Stimulated activated effector memory CD8-positive, alpha-beta T cell treated with anti-CD3 and anti-CD28 coated beads, Interleukin-12 subunit alpha, Interleukin-12 subunit beta, amount 100 ng/mL, for 72 hours (primary cell): ENCODE measurements at regions not wholly inside any gene's neighbourhood (a gene's known extent, or its start where the extent isn't known, plus 50 kb on each side); places are given as distances from the start of the nearest gene placed in this dataset.

Experiments
- ATAC-seq: fragments of 150-1000 bp; cut with Tn5 transposase; 2 replicates; pipeline ENCODE4 v1.10.0; 2021
- DNase-seq, 2 donors: peaks; one replicate each; pipeline ENCODE4 v3.0.0; 2021 to 2022; ENCODE audit warnings: low spot score in 2 of 2
- H3K27ac Mint-ChIP-seq: one replicate; pipeline ENCODE4 v1.8.0; 2022; ENCODE audit warnings: mild to moderate bottlenecking, mixed read lengths
- H3K36me3 Mint-ChIP-seq: one replicate; pipeline ENCODE4 v1.8.0; 2022; ENCODE audit warnings: mild to moderate bottlenecking, mixed read lengths
- H3K4me1 Mint-ChIP-seq: one replicate; pipeline ENCODE4 v1.8.0; 2022; ENCODE audit warnings: mixed read lengths
- H3K4me3 Mint-ChIP-seq: one replicate; pipeline ENCODE4 v1.8.0; 2022; ENCODE audit warnings: mild to moderate bottlenecking, mixed read lengths
- H3K9me3 Mint-ChIP-seq: one replicate; pipeline ENCODE4 v1.8.0; 2022; ENCODE audit warnings: mixed read lengths

- Mint-ChIP-seq H3K27ac (no peak overlapping the region), H3K9me3 (peaks cover 2% of the 10 kb centered on the region), H3K4me3 (no peak overlapping the region), H3K36me3 (no peaks in the 10 kb centered on the region), H3K4me1 (no peaks in the 10 kb centered on the region)
- ATAC-seq (no peak), DNase-seq (no peak)
These were observed 229.2 kb downstream of the GLI2 start for GRCh38 chr2:120964819-120965218.

DNA sequence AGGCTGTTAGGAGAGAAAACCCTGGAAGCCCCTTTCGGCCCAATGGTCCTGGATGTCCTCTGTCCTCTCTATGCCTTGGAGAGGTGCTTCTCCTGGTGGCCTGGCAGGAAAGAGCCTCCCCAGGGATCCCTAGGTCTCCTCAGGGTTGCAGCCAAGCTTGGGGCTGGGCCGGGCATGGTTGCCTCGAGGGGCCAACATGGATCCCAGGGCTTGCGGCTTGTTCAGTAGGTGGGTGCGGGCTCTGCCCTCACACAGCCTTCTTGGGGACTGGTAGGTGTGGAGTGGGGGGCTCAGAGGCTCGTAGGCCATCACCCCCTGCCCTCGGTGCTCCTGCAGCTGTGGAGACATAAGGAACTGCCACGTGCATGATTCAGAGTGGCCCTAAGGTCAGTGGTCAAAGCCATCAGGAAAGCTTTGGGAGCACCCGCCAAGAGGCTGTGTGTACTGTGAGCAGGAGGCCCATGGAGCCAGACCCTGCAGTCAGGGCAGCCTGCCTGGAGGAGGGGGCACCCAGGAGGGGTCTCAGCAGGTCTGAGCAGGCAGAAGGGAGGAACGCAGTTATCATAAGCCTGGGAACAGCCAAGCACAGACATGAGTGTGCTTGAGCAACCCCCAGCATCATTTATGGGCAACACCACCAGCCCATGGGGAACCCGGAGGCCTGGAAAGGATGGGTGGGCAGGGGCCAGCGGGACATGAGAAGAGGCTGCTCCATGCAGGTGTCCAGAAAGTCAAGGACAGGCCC, 231.0 kb downstream of the GLI2 start:
- DNase-seq (no peak), ATAC-seq (no peak)
- peaks cover 3% of the 10 kb centered on the region for H3K9me3 Mint-ChIP-seq
- H3K27ac Mint-ChIP-seq, result no peak overlapping the region
- no peaks in the 10 kb centered on the region for H3K4me1 Mint-ChIP-seq
- H3K36me3 Mint-ChIP-seq, result no peaks in the 10 kb centered on the region
- H3K4me3 Mint-ChIP-seq, result no peak overlapping the region

- no peak for ATAC-seq
- no peak overlapping the region for H3K4me3 Mint-ChIP-seq
- DNase-seq, result no peak
- H3K27ac Mint-ChIP-seq, result no peak overlapping the region
- H3K36me3 Mint-ChIP-seq, result no peaks in the 10 kb centered on the region
- peaks cover 3% of the 10 kb centered on the region for H3K9me3 Mint-ChIP-seq
- no peaks in the 10 kb centered on the region for H3K4me1 Mint-ChIP-seq
These were observed 232.8 kb downstream of the GLI2 start for GRCh38 chr2:120968307-120969015.

GRCh38 chr2:120969613-120970355, 234.1 kb downstream of the GLI2 start:
- Mint-ChIP-seq H3K4me1 (no peaks in the 10 kb centered on the region), H3K9me3 (peaks cover 3% of the 10 kb centered on the region), H3K4me3 (no peak overlapping the region), H3K36me3 (no peaks in the 10 kb centered on the region), H3K27ac (no peak overlapping the region)
- DNase-seq (no peak), ATAC-seq (no peak)

- Mint-ChIP-seq H3K36me3 (no peaks in the 10 kb centered on the region), H3K9me3 (peaks cover 3% of the 10 kb centered on the region), H3K4me1 (no peaks in the 10 kb centered on the region), H3K4me3 (no peak overlapping the region), H3K27ac (no peak overlapping the region)
- no peak for DNase-seq
- ATAC-seq, result no peak
These were observed 236.2 kb downstream of the GLI2 start for GRCh38 chr2:120971866-120972265.

DNA sequence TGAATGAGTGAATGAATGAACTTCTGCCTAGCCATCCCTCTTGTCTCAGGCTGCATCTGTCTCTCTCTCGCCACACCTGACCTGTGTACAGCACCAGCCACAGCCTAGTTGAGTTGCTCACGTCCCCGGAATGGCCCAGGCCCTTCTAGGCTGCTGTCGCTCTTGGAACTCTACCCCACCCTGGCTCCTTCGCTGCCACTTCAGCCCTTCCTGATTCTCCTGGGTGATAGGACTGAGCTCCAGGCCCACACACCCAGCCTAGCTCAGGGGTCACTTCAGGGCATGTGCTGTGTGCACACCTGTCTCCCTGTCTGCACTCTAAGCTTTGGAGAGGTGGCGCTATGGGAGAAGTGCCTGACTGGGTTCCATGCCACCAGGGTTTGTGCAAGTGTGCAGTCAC, 236.6 kb downstream of the GLI2 start:
- H3K36me3 Mint-ChIP-seq, result no peaks in the 10 kb centered on the region
- no peak overlapping the region for H3K27ac Mint-ChIP-seq
- ATAC-seq, result no peak
- H3K4me3 Mint-ChIP-seq, result no peak overlapping the region
- no peaks in the 10 kb centered on the region for H3K4me1 Mint-ChIP-seq
- peaks cover 3% of the 10 kb centered on the region for H3K9me3 Mint-ChIP-seq
- no peak for DNase-seq

GRCh38 chr2:120973196-120973595, 237.5 kb downstream of the GLI2 start:
- DNase-seq (no peak), ATAC-seq (no peak)
- no peak overlapping the region for H3K4me3 Mint-ChIP-seq
- H3K4me1 Mint-ChIP-seq, result no peaks in the 10 kb centered on the region
- no peak overlapping the region for H3K27ac Mint-ChIP-seq
- H3K36me3 Mint-ChIP-seq, result no peaks in the 10 kb centered on the region
- H3K9me3 Mint-ChIP-seq, result peaks cover 3% of the 10 kb centered on the region

DNA sequence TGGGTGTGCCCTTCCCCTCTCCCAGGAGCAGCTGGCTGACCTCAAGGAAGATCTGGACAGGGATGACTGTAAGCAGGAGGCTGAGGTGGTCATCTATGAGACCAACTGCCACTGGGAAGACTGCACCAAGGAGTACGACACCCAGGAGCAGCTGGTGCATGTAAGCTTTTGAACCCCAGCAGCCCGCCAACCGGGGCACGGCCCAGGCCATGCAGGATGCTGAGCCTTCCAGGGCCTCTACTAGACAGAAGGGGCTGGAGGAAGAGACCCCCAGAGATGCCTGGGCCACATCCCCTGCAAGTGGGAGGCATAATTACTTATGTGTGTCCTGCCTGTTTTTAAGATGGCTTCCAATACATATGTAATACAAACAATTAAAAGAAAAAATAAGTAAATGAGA, 239.3 kb downstream of the GLI2 start:
- no peak for ATAC-seq

DNA sequence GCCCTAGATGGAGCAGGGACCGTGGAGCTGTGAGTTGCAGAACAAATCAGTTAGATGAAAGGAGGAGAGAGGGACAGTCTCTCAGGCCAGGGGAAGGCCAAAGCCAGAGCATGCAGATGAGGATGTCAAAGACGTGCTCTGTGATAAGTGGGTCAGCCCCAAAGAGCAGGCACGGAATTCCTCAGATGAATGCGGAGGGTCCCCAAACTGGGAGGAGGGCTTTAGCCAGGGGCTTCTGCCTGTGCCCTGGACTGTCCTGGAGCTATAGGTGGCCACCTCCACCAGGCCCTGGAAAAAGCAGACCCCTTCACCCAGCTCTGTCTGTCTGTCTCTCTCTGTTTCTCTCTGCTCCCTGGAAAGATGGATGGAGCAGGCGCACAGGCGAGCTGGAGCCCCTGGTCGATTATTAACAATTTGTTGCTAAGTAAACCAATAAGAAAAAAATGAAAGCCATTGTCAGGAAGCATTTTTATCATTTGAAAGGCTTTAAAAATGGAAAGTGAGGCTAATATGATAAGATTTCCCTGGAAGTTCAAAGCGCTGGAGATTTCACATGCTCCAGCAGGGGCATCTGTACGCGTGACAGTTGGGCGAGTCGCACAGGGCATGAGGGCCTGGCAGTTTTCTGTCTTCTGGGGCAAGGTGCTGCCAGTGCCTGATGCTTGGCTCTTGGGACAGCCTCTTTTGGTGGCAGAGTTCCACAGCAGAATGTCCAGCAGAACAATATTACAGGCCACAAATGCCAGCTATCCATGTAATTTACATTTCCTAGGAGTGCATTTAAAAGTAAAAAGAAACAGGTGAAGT, 241.0 kb downstream of the GLI2 start:
- no peak for ATAC-seq
- Mint-ChIP-seq H3K27ac (no peak overlapping the region), H3K36me3 (no peaks in the 10 kb centered on the region), H3K9me3 (no peaks in the 10 kb centered on the region), H3K4me3 (no peak overlapping the region), H3K4me1 (no peaks in the 10 kb centered on the region)
- DNase-seq, result no peak

More for the DNA sequence above, 239.3 kb downstream of the GLI2 start:
- H3K4me1 Mint-ChIP-seq, result no peaks in the 10 kb centered on the region
- H3K27ac Mint-ChIP-seq, result no peak overlapping the region
- no peaks in the 10 kb centered on the region for H3K9me3 Mint-ChIP-seq
- no peaks in the 10 kb centered on the region for H3K36me3 Mint-ChIP-seq
- H3K4me3 Mint-ChIP-seq, result no peak overlapping the region
- no peak for DNase-seq

DNA sequence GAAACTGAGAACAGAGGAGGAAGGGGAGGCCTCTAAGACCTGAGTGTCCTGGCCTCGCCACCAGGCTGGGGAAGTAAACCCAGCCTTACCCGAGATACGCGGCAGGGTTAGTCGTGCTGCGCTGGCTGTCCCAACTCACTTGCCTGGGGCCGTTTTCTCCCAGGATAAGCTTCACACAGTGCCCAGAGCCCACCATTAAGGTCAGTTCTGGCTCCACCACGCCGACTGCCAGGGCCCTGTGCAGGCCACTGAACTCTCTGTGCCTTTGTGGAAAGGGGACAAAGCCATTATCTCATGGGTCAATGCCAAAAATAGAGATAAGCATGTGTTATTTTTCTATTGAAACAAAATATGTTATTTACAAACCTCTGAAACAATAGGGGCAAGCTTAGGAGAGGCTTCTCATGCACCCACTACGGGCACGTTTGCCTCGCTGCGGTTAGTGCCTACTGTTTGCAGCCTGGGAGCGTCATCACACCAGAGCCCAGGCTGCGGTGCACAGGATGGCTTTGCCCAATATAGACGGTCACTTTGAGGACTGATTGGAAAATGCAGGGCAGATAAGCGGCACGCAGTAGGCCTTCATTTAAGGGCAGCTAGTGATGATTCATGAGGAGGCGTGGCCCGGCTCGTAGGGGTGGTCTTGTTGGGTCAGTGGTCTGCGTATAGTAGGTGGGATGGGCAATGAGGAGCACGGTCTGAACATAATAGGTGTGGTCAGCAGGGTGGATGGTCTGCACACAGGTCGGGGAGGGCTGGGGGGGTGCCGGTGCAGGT, 242.1 kb downstream of the GLI2 start:
- no peak for DNase-seq
- no peaks in the 10 kb centered on the region for H3K9me3 Mint-ChIP-seq
- H3K4me1 Mint-ChIP-seq, result no peaks in the 10 kb centered on the region
- ATAC-seq, result no peak
- no peaks in the 10 kb centered on the region for H3K36me3 Mint-ChIP-seq
- H3K4me3 Mint-ChIP-seq, result no peak overlapping the region
- H3K27ac Mint-ChIP-seq, result no peak overlapping the region

DNA sequence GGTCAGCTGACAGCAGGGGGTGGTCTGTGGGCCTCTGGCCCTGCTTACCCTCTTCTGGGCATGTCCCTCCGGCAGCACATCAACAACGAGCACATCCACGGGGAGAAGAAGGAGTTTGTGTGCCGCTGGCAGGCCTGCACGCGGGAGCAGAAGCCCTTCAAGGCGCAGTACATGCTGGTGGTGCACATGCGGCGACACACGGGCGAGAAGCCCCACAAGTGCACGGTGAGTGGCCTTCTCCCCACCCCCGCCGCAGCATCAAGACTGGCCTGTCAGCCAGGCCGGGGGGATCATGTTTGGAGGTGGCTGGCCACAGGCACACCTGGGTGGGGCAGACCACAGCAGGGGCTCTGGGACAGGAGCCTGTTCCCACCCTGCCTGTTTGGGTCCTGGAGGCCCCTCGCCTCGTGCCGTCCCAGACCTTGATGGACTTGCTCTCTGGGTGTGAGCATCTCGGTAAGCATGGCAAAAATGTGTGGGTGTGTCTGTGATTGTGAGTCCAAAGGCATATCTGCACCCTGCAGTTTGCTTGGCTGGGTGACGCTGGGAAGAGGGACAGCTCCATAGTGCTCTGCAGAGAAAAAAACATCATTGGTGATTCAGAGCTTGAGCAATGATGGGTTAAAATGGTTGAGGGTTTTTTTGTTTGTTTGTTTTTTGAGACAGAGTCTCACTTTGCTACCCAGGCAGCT, 242.8 kb downstream of the GLI2 start:
- H3K36me3 Mint-ChIP-seq, result no peaks in the 10 kb centered on the region
- H3K4me1 Mint-ChIP-seq, result no peaks in the 10 kb centered on the region
- no peak overlapping the region for H3K27ac Mint-ChIP-seq
- H3K9me3 Mint-ChIP-seq, result no peaks in the 10 kb centered on the region
- H3K4me3 Mint-ChIP-seq, result no peak overlapping the region
- ATAC-seq, result no peak
- no peak for DNase-seq

DNA sequence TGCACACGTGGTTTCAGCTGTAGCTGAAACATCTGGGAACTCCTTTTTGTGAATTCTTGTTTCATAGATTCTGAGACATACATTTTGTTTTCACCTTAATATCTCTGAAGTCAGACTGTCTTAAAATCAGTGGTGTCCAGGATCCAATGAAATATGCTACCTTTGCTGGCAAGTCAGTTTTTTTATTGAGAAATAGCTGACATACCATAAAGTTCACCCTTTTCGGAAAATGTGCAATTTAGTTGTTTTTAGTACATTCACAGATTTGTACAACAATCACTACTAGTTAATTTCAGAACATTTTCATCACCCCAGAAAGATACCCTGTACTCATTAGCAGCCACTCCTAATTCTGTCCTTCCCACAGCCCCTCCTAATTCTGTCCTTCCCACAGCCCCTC, 243.7 kb downstream of the GLI2 start:
- Mint-ChIP-seq H3K9me3 (no peaks in the 10 kb centered on the region), H3K36me3 (no peaks in the 10 kb centered on the region), H3K4me1 (no peaks in the 10 kb centered on the region), H3K4me3 (no peak overlapping the region), H3K27ac (no peak overlapping the region)
- ATAC-seq, result no peak
- DNase-seq, result no peak

- ATAC-seq (no peak), DNase-seq (no peak)
- Mint-ChIP-seq H3K4me1 (no peaks in the 10 kb centered on the region), H3K9me3 (no peaks in the 10 kb centered on the region), H3K36me3 (no peaks in the 10 kb centered on the region), H3K4me3 (no peak overlapping the region), H3K27ac (no peak overlapping the region)
These were observed 244.3 kb downstream of the GLI2 start for GRCh38 chr2:120979921-120980320.

DNA sequence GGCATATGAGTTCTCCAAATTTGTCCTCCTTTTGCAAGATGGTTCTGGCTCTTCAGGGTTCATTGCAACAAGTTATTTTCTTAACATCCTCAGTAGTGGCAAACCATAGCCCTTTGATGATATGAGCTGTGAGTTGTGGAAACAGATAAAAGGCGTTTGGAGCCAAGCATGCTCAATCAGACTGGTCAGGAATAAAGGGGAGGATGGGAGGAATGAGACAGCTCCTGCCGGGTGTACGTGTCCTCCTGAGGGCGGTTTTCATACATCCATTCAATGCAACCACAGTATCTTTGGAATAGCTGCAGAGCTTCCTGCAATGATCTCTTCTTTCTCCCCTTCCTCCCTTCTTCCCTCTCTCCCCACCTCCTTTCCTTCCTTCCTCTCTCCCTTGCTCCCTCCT, 245.8 kb downstream of the GLI2 start:
- Mint-ChIP-seq H3K4me1 (no peaks in the 10 kb centered on the region), H3K4me3 (no peak overlapping the region), H3K27ac (no peak overlapping the region), H3K9me3 (no peaks in the 10 kb centered on the region), H3K36me3 (no peaks in the 10 kb centered on the region)
- DNase-seq (no peak), ATAC-seq (no peak)
